ENCODE measurements at regions not wholly inside any gene's neighbourhood (a gene's known extent, or its start where the extent isn't known, plus 50 kb on each side); places are given as distances from the start of the nearest gene placed in this dataset.

GRCh38 chr2:151176661-151177060, 85.0 kb downstream of the RBM43 start:
- Histone ChIP-seq H3K79me2 (ENCODE audit: insufficient read depth, low read length) (no peaks in the 10 kb centered on the region), H3K27ac (ENCODE audit: low read depth, low read length) (no peak overlapping the region), H3K9me3 (ENCODE audit: insufficient read depth, low read depth, low read length) (no peaks in the 10 kb centered on the region), H3K9ac (ENCODE audit: low read length) (no peak overlapping the region), H3K4me2 (ENCODE audit: low read length) (no peak overlapping the region), H2AFZ (ENCODE audit: low read depth, low read length) (no peak overlapping the region), H3K27me3 (ENCODE audit: insufficient read depth, low read length) (no peaks in the 10 kb centered on the region), H3K36me3 (ENCODE audit: insufficient read depth, low read length) (no peaks in the 10 kb centered on the region), H3K4me3 (ENCODE audit: insufficient read depth, low read depth, low read length) (no peak overlapping the region), H4K20me1 (ENCODE audit: insufficient read depth, low read length) (no peaks in the 10 kb centered on the region), H3K4me1 (ENCODE audit: insufficient read depth, low read length) (no peaks in the 10 kb centered on the region)
- DNase-seq (ENCODE audit: low read depth) = no peak
- Mint-ChIP-seq H3K4me3 (ENCODE audit: unreplicated experiment) (no peak overlapping the region), H3K27ac (ENCODE audit: unreplicated experiment) (no peak overlapping the region), H3K27me3 (ENCODE audit: low read depth, unreplicated experiment) (peaks cover 12% of the 10 kb centered on the region), H3K9me3 (ENCODE audit: unreplicated experiment) (no peaks in the 10 kb centered on the region), H3K4me1 (ENCODE audit: low read depth, unreplicated experiment) (no peaks in the 10 kb centered on the region), H3K36me3 (ENCODE audit: low read depth, unreplicated experiment) (no peaks in the 10 kb centered on the region)
- TF ChIP-seq CTCF (IDR thresholded peaks at IDR 0.05; ENCODE audit: insufficient read depth, low read depth, low read length) = no peak
- TF ChIP-seq EZH2 (IDR thresholded peaks at IDR 0.05; ENCODE audit: insufficient read depth, low read length) = no peak
- FAIRE-seq = no peak

GRCh38 chr2:151175864-151176263, 85.8 kb downstream of the RBM43 start:
- FAIRE-seq = no peak
- no peak overlapping the region for H3K27ac Mint-ChIP-seq (ENCODE audit: unreplicated experiment)
- no peak for TF ChIP-seq CTCF (IDR thresholded peaks at IDR 0.05; ENCODE audit: insufficient read depth, low read depth, low read length)
- no peak for TF ChIP-seq EZH2 (IDR thresholded peaks at IDR 0.05; ENCODE audit: insufficient read depth, low read length)

GRCh38 chr2:151174127-151174526, 87.5 kb downstream of the RBM43 start:
- FAIRE-seq = no peak
- H3K4me1 Mint-ChIP-seq (ENCODE audit: low read depth, unreplicated experiment) = no peaks in the 10 kb centered on the region

More at GRCh38 chr2:151175864-151176263, 85.8 kb downstream of the RBM43 start:
- Histone ChIP-seq H4K20me1 (ENCODE audit: insufficient read depth, low read length) (no peaks in the 10 kb centered on the region), H2AFZ (ENCODE audit: low read depth, low read length) (no peak overlapping the region), H3K9ac (ENCODE audit: low read length) (no peak overlapping the region), H3K9me3 (ENCODE audit: insufficient read depth, low read depth, low read length) (no peaks in the 10 kb centered on the region), H3K27me3 (ENCODE audit: insufficient read depth, low read length) (no peaks in the 10 kb centered on the region), H3K36me3 (ENCODE audit: insufficient read depth, low read length) (no peaks in the 10 kb centered on the region), H3K4me3 (ENCODE audit: insufficient read depth, low read depth, low read length) (no peak overlapping the region), H3K27ac (ENCODE audit: low read depth, low read length) (no peak overlapping the region), H3K79me2 (ENCODE audit: insufficient read depth, low read length) (no peaks in the 10 kb centered on the region), H3K4me1 (ENCODE audit: insufficient read depth, low read length) (no peaks in the 10 kb centered on the region), H3K4me2 (ENCODE audit: low read length) (no peak overlapping the region)
- Mint-ChIP-seq H3K36me3 (ENCODE audit: low read depth, unreplicated experiment) (no peaks in the 10 kb centered on the region), H3K4me3 (ENCODE audit: unreplicated experiment) (no peak overlapping the region), H3K27me3 (ENCODE audit: low read depth, unreplicated experiment) (peaks cover 12% of the 10 kb centered on the region), H3K4me1 (ENCODE audit: low read depth, unreplicated experiment) (no peaks in the 10 kb centered on the region), H3K9me3 (ENCODE audit: unreplicated experiment) (no peaks in the 10 kb centered on the region)
- DNase-seq (ENCODE audit: low read depth) = no peak

More at GRCh38 chr2:151174127-151174526, 87.5 kb downstream of the RBM43 start:
- Histone ChIP-seq H3K9me3 (ENCODE audit: insufficient read depth, low read depth, low read length) (no peaks in the 10 kb centered on the region), H3K4me3 (ENCODE audit: insufficient read depth, low read depth, low read length) (no peak overlapping the region), H3K9ac (ENCODE audit: low read length) (no peak overlapping the region), H3K79me2 (ENCODE audit: insufficient read depth, low read length) (no peaks in the 10 kb centered on the region), H3K27me3 (ENCODE audit: insufficient read depth, low read length) (no peaks in the 10 kb centered on the region), H2AFZ (ENCODE audit: low read depth, low read length) (no peak overlapping the region), H3K4me1 (ENCODE audit: insufficient read depth, low read length) (no peaks in the 10 kb centered on the region), H3K4me2 (ENCODE audit: low read length) (no peak overlapping the region), H3K27ac (ENCODE audit: low read depth, low read length) (no peak overlapping the region), H3K36me3 (ENCODE audit: insufficient read depth, low read length) (no peaks in the 10 kb centered on the region), H4K20me1 (ENCODE audit: insufficient read depth, low read length) (no peaks in the 10 kb centered on the region)
- Mint-ChIP-seq H3K4me3 (ENCODE audit: unreplicated experiment) (no peak overlapping the region), H3K27me3 (ENCODE audit: low read depth, unreplicated experiment) (peaks cover 12% of the 10 kb centered on the region), H3K27ac (ENCODE audit: unreplicated experiment) (no peak overlapping the region), H3K9me3 (ENCODE audit: unreplicated experiment) (no peaks in the 10 kb centered on the region), H3K36me3 (ENCODE audit: low read depth, unreplicated experiment) (no peaks in the 10 kb centered on the region)
- TF ChIP-seq CTCF (IDR thresholded peaks at IDR 0.05; ENCODE audit: insufficient read depth, low read depth, low read length) (no peak), EZH2 (IDR thresholded peaks at IDR 0.05; ENCODE audit: insufficient read depth, low read length) (no peak)
- no peak for DNase-seq (ENCODE audit: low read depth)

All from astrocyte (in vitro differentiated cells and primary cell).